ENCODE measurements at regions not wholly inside any gene's neighbourhood (a gene's known extent, or its start where the extent isn't known, plus 50 kb on each side); places are given as distances from the start of the nearest gene placed in this dataset.

GRCh38 chr4:138696771-138697170 lies 318.8 kb upstream of the NOCT start:
- no peak for TF ChIP-seq CTCF (IDR thresholded peaks at IDR 0.05)
- no peak for TF ChIP-seq POLR2A (IDR thresholded peaks at IDR 0.05)
